GM21529 (cell line): ENCODE measurements at regions not wholly inside any gene's neighbourhood (a gene's known extent, or its start where the extent isn't known, plus 50 kb on each side); places are given as distances from the start of the nearest gene placed in this dataset.

Experiments used
- ATAC-seq: cut with Tn5 transposase; IDR thresholded peaks from one replicate; pipeline ENCODE4 v1.9.1; 2021; ENCODE audit not compliant: unreplicated experiment

- no peak for ATAC-seq
These were observed 273.9 kb downstream of the NPR3 start for GRCh38 chr5:32984851-32985610.

- no peak for ATAC-seq
These were observed 278.7 kb downstream of the NPR3 start for GRCh38 chr5:32989815-32990214.

DNA sequence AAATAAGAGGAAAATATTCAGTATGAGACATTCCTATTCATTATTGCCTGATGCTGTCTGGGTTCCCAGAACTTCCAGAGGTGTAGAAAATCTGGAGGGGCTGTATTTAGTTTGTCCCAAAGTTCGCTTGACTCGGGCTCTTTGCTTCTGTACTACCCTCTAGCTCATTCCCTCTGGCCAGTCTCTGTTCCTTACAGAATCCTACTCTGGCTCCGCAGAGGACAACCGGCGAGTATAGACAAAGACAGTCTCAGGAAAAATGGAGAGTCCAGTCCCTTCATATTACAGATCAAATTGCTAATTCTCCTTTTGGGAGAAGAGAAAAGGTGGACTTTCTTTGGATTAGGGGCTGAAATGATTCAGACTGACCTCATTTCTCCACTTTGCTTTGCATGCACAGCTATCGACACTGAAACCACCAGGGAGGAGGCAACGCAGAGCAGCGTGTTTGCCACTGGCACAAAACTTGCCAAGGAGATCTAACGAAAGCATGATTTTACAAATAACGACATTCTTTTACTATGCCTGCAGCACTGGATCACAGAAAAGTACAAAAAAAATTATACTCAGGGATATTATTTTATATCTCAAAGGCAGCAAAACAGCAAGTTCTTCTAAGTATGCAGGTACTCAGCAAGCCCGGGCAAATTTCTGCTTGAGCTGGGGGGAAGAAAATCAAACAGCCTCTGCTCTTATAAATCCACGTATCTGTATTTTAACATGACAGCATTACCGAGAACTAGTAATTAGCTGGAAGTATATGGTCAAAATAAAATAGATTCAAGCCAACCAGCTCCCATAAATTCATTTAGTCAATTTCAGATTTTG is 279.7 kb downstream of the NPR3 start:
- ATAC-seq: no peak

DNA sequence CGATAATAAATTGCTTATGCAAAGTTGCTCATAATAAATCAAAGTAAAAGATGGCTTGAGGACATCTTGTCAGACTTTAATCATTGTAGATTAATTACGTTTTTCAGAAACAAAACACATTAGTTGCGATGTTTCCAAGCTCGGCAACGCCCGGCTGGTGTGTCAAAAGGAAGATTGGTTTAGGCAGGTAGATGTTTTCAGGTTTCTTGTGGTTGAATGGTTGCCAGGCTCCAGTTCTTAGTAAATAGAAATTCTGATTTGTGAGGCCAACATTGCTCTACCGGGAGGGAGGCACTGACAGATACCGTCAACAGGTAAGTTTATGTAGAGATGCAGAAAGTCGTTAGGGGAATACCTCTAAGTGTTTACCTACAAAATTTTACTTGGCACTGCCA is 280.3 kb downstream of the NPR3 start:
- ATAC-seq: no peak

DNA sequence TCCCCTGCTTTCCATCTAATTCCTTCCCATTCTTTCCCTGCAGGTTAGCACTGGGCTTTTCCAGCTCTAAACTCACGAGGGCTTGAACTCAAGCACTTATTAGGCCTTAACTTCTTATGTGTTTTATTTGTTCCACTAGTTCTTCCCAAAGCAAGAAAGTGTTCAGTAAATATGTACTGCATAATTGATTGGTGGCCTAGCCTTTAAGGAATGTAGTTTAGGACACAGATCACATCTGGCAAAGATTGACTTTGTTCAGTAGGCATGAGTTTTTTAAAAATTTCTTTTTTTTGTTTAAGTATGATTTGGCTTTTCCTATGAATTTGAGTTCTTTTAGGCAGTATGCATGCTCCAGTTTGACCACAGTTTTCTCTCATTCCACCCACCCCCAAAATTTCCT is 285.2 kb downstream of the NPR3 start:
- ATAC-seq: no peak

GRCh38 chr5:33008751-33009418 is 297.8 kb downstream of the NPR3 start:
- no peak for ATAC-seq

DNA sequence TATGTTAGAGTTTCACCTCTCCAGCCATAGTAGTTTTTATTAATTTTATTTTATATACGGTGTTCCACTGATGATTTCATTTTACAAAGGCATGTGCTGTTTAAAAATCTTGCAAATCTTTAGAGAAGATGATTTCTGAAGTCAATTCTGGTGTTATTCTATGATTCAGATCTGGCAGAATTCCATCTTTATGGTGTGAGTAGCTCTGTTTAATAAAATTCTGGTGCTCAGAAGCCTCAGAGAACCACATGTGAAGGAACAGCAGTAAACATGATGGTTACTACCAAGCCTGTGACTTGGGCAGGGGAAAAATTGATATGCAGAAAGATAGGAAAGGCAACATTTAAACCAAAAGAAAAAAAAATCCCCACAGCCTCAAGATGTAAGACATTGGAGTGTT is 299.7 kb downstream of the NPR3 start:
- ATAC-seq: no peak

GRCh38 chr5:33011801-33012200 is 300.7 kb downstream of the NPR3 start:
- no peak for ATAC-seq

GRCh38 chr5:33023649-33024048 is 312.5 kb downstream of the NPR3 start:
- no peak for ATAC-seq

- ATAC-seq: no peak
These were observed 321.4 kb downstream of the NPR3 start for GRCh38 chr5:33032271-33033070.

GRCh38 chr5:33033516-33033915 is 322.4 kb downstream of the NPR3 start:
- no peak for ATAC-seq

DNA sequence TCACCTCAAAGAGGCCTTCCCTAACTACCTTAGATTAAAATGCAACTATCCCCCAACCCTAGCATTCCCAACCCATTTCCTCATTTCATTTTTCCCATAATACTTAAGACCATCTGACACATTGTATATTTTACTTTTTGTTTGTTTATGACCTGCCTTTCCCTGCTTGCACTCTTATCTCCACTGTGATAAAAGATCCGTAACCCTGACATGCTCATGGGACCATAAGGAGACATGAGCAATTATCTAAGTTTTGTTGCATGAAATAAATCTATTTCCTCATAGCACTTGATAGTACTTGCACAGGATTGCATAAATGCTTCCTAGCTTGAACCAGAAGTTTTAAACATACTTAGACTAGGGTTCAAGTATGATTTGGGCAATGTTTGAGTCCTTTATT is 323.7 kb downstream of the NPR3 start:
- no peak for ATAC-seq

DNA sequence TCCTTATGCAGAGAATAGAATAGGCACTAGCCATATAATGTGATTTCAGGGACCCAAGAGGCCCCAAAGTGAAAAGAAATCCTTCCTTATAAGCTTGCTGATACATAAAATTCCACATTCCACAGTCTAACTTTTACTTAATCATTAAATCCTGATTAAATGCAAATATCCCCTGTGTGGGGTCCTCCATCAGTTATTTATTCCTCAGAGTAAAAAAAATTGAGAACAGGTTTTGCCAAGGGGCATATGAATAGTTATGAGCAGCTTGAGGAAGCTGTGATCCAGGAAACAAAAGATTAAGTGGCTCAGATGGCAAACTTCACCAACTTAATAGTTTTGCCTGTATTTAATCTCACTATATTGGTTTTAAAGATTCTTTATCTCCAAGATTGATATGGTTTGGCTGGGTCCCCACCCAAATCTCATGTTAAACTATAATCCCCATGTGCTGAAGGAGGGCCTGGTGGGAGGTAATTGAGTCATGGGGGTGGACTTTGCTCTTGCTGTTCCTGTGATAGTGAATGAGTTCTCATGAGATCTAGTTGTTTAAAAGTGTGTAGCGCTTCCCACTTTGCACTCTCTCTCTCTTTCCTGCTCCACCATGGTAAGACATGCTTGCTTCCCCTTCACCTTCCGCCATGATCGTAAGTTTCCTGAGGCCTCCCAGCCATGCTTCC is 324.9 kb downstream of the NPR3 start:
- no peak for ATAC-seq

DNA sequence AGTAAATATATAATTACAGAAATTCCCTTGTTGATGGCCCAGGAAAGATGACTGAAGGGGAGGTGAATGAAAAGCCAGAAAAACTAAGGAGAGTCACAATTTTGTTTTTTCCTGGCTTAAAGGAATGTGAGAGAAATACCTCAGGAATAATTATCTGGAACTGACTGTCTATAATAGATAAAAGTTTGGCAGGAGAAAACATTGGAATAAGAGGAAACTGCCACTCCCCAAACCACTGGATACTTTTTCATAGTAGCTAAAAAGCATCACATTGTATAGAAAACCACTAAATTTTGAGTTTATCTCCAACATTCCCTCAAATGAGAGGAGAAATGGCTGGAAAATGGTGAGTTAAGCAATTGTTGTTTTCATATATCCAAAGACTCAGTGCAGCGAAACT is 326.0 kb downstream of the NPR3 start:
- ATAC-seq: no peak

GRCh38 chr5:33041586-33041985 is 330.5 kb downstream of the NPR3 start:
- no peak for ATAC-seq

DNA sequence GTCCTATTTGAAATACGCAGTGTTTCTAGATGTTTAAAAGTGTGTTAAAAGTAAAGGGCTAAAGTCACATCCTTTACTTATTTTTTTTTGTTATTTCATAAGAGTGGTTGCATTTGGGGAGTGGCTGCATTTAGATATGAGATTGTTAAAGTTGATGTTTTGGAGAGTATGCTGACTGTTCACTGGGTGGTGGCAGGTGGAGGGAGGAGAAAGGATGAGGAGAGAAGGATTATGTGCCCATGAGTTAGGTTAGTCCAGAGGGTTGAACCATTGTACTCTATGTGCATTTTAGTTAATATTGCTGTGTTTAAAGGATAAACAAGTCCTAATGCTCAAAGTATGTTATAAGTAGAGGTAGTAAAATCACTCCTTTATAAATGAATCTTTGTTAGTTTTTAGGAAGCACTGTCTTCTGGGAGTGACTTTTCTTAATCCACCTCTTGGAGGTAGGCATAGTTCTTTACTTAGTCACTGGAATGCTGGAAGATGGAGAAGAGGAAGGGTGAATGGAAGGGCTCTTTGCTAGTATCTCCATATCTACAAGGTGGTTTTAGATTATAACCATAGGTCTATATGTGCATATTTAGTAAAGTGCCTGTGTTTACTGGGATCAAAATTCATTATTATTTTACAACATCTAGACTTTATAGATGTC is 332.3 kb downstream of the NPR3 start:
- no peak for ATAC-seq

- ATAC-seq: no peak
These were observed 335.0 kb downstream of the NPR3 start for GRCh38 chr5:33046091-33046490.

DNA sequence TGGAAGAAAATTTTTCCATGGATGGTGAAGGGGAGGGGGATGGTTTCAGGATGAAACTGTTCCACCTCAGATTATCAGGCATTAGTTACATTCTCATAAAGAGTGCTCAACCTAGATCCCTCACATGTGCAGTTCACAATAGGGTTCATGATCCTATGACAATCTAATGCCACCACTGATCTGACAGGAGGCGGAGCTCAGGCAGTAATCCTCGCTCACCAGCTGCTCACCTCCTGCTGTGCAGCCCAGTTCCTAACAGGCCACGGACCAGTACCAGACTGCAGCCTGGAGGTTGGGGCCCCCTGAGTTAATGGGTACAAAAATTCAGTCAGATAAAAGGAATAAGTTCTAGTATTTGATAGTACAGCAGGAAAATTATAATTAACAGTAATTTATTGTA is 337.2 kb downstream of the NPR3 start:
- ATAC-seq: no peak

- no peak for ATAC-seq
These were observed 338.2 kb downstream of the NPR3 start for GRCh38 chr5:33049298-33049697.

- ATAC-seq: no peak
These were observed 338.7 kb downstream of the NPR3 start for GRCh38 chr5:33049842-33050241.
